ENCODE measurements at regions not wholly inside any gene's neighbourhood (a gene's known extent, or its start where the extent isn't known, plus 50 kb on each side); places are given as distances from the start of the nearest gene placed in this dataset.

DNA sequence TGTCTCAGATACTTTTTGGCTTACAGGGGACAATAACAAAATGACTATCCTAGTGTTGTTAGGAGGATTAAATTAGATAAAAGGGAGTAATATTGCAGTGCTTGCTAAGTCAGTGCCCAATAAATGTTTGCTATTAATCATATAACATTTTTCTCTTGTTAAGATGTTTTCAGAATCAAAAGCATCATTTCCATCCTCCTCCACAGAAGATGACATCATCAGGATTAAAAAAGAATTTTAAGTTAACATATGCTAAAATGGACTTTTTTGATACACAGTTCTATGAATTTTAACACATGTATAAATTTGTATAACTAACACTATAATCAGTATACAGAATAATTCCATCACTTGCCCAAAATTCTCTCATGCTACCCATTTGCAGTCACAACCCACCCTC lies 492.6 kb downstream of the GRIN2A start:
- H3K9me3 ChIP-seq: no peaks in the 10 kb centered on the region
- H3K27me3 ChIP-seq: no peaks in the 10 kb centered on the region
- H3K4me1 ChIP-seq: no peaks in the 10 kb centered on the region
- TF ChIP-seq, protein P1, sequence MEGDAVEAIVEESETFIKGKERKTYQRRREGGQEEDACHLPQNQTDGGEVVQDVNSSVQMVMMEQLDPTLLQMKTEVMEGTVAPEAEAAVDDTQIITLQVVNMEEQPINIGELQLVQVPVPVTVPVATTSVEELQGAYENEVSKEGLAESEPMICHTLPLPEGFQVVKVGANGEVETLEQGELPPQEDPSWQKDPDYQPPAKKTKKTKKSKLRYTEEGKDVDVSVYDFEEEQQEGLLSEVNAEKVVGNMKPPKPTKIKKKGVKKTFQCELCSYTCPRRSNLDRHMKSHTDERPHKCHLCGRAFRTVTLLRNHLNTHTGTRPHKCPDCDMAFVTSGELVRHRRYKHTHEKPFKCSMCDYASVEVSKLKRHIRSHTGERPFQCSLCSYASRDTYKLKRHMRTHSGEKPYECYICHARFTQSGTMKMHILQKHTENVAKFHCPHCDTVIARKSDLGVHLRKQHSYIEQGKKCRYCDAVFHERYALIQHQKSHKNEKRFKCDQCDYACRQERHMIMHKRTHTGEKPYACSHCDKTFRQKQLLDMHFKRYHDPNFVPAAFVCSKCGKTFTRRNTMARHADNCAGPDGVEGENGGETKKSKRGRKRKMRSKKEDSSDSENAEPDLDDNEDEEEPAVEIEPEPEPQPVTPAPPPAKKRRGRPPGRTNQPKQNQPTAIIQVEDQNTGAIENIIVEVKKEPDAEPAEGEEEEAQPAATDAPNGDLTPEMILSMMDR (IDR thresholded peaks at IDR 0.05): no peak
- TF ChIP-seq POLR2A (IDR thresholded peaks at IDR 0.05) (no peak), POLR2AphosphoS5 (IDR thresholded peaks at IDR 0.05) (no peak), EP300 (IDR thresholded peaks at IDR 0.05; ENCODE audit: low read depth) (no peak)
- no peak overlapping the region for H3K4me3 ChIP-seq
- in situ Hi-C loops (cut with MboI; ENCODE audit: low pct_ligation_motif_present in 1 of 4, low pct_unique_long_range_greater_than_20kb in 1 of 4, low sequenced_read_pairs in 3 of 4): no loop called here
- intact Hi-C loops (cut with DNase I; ENCODE audit: low total_unique reads): no loop called here
- no peak for DNase-seq
- no peak overlapping the region for H3K27ac ChIP-seq
- no peaks in the 10 kb centered on the region for H3K36me3 ChIP-seq

DNA sequence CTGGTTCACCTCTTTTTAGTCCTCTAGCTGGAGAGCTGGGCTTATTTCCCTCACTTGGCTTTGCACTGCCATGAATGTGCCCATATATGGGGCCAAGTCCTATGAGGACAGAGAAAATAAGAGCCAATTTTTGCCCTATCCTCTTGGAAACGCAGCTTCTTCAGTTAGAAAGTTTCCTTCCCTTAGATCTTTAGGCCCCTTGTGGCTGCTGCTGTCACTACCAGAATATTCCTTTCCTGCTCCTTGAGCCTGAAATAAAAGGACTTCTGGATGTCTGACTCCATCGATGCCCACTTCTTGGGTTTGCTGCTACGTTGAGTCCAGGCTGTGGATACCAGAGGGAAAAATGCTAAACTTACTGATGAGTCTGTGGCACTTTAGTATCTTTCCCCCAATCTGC lies 487.1 kb downstream of the GRIN2A start:
- no peaks in the 10 kb centered on the region for H3K27me3 ChIP-seq
- H3K9me3 ChIP-seq: no peaks in the 10 kb centered on the region
- H3K27ac ChIP-seq: no peak overlapping the region
- in situ Hi-C loops (cut with MboI; ENCODE audit: low pct_ligation_motif_present in 1 of 4, low pct_unique_long_range_greater_than_20kb in 1 of 4, low sequenced_read_pairs in 3 of 4) (no loop called here), intact Hi-C loops (cut with DNase I; ENCODE audit: low total_unique reads) (no loop called here)
- 73 to 81% methylated on average over 2 to 3 of the region's 3 CpGs for WGBS, 2 donors (ENCODE audit: low coverage in 1 of 2)
- H3K4me1 ChIP-seq: no peaks in the 10 kb centered on the region
- no peak for DNase-seq
- no peak overlapping the region for H3K4me3 ChIP-seq
- no peaks in the 10 kb centered on the region for H3K36me3 ChIP-seq
- TF ChIP-seq EP300 (IDR thresholded peaks at IDR 0.05; ENCODE audit: low read depth) (no peak), POLR2AphosphoS5 (IDR thresholded peaks at IDR 0.05) (no peak), POLR2A (IDR thresholded peaks at IDR 0.05) (no peak)
- TF ChIP-seq, protein P1 (IDR thresholded peaks at IDR 0.05): no peak

Small RNA genes in the stretch of these regions (small RNA-seq; reads per million reads assigned to genes)
- gene RNA5SP403 (0 reads per million in 4 donors), gene RNA5SP404 (0 reads per million in 4 donors)
